Brain pericyte (primary cell): ENCODE measurements at regions not wholly inside any gene's neighbourhood (a gene's known extent, or its start where the extent isn't known, plus 50 kb on each side); places are given as distances from the start of the nearest gene placed in this dataset.
"Not testable (repeated sequence)": the region's sequence is repeated elsewhere in the genome, so short reads cannot be mapped to it uniquely, and the experiment has no call there.

ENCODE experiments used
- DNase-seq: peaks from one replicate; pipeline ENCODE4 v3.0.0-alpha.2; 2012; ENCODE audit warnings: low read depth, low spot score

- DNase-seq = no peak
These were observed 1465.7 kb upstream of the DIAPH2 start for GRCh38 chrX:95218976-95219375.

GRCh38 chrX:95248386-95248785 lies 1436.3 kb upstream of the DIAPH2 start:
- DNase-seq = no peak

- DNase-seq = no peak
These were observed 1394.2 kb upstream of the DIAPH2 start for GRCh38 chrX:95290455-95290854.

GRCh38 chrX:95291561-95291960 lies 1393.1 kb upstream of the DIAPH2 start:
- no peak for DNase-seq

GRCh38 chrX:95318882-95319281 lies 1365.8 kb upstream of the DIAPH2 start:
- DNase-seq = no peak

- DNase-seq = no peak
These were observed 1359.5 kb upstream of the DIAPH2 start for GRCh38 chrX:95325185-95325584.

GRCh38 chrX:95330292-95330691 lies 1354.3 kb upstream of the DIAPH2 start:
- no peak for DNase-seq

- DNase-seq = no peak
These were observed 1352.1 kb upstream of the DIAPH2 start for GRCh38 chrX:95332530-95332929.

- DNase-seq = no peak
These were observed 1337.8 kb upstream of the DIAPH2 start for GRCh38 chrX:95346856-95347255.

- no peak for DNase-seq
These were observed 1333.7 kb upstream of the DIAPH2 start for GRCh38 chrX:95350774-95351488.

GRCh38 chrX:95367286-95367685 lies 1317.4 kb upstream of the DIAPH2 start:
- no peak for DNase-seq

- no peak for DNase-seq
These were observed 1301.8 kb upstream of the DIAPH2 start for GRCh38 chrX:95382799-95383198.

- DNase-seq = no peak
These were observed 1300.9 kb upstream of the DIAPH2 start for GRCh38 chrX:95383778-95384177.

- DNase-seq = no peak
These were observed 1257.3 kb upstream of the DIAPH2 start for GRCh38 chrX:95427389-95427788.

- no peak for DNase-seq
These were observed 1249.4 kb upstream of the DIAPH2 start for GRCh38 chrX:95435198-95435597.

- no peak for DNase-seq
These were observed 1242.8 kb upstream of the DIAPH2 start for GRCh38 chrX:95441836-95442235.

GRCh38 chrX:95484781-95485180 lies 1199.9 kb upstream of the DIAPH2 start:
- DNase-seq = no peak

- DNase-seq = no peak
These were observed 1178.9 kb upstream of the DIAPH2 start for GRCh38 chrX:95505721-95506120.

GRCh38 chrX:95509474-95509873 lies 1175.2 kb upstream of the DIAPH2 start:
- no peak for DNase-seq

GRCh38 chrX:95524018-95524417 lies 1160.6 kb upstream of the DIAPH2 start:
- not testable (repeated sequence) for DNase-seq

GRCh38 chrX:95536111-95536510 lies 1148.5 kb upstream of the DIAPH2 start:
- no peak for DNase-seq

GRCh38 chrX:95536661-95537060 lies 1148.0 kb upstream of the DIAPH2 start:
- DNase-seq = no peak

- no peak for DNase-seq
These were observed 1145.6 kb upstream of the DIAPH2 start for GRCh38 chrX:95539041-95539440.

- DNase-seq = not testable (repeated sequence)
These were observed 1135.1 kb upstream of the DIAPH2 start for GRCh38 chrX:95549552-95549951.
